ENCODE measurements at regions not wholly inside any gene's neighbourhood (a gene's known extent, or its start where the extent isn't known, plus 50 kb on each side); places are given as distances from the start of the nearest gene placed in this dataset.
"Not testable (repeated sequence)": the region's sequence is repeated elsewhere in the genome, so short reads cannot be mapped to it uniquely, and the experiment has no call there.

DNA sequence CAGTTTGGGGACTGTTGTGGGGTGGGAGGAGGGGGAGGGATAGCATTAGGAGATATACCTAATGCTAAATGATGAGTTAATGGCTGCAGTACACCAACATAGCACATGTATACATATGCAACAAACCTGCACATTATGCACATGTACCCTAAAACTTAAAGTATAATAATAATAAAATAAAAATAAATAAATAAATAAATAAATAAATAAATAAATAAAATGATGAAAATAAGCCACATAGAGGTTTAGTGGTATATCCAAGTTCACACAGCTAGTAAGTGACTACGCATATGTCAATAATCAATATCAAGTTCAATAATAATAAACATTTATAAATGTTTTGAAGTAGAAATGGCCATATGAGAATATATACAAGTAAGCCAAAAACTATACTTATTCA is 141.7 kb upstream of the LHX8 start:
- TF ChIP-seq, protein P1, sequence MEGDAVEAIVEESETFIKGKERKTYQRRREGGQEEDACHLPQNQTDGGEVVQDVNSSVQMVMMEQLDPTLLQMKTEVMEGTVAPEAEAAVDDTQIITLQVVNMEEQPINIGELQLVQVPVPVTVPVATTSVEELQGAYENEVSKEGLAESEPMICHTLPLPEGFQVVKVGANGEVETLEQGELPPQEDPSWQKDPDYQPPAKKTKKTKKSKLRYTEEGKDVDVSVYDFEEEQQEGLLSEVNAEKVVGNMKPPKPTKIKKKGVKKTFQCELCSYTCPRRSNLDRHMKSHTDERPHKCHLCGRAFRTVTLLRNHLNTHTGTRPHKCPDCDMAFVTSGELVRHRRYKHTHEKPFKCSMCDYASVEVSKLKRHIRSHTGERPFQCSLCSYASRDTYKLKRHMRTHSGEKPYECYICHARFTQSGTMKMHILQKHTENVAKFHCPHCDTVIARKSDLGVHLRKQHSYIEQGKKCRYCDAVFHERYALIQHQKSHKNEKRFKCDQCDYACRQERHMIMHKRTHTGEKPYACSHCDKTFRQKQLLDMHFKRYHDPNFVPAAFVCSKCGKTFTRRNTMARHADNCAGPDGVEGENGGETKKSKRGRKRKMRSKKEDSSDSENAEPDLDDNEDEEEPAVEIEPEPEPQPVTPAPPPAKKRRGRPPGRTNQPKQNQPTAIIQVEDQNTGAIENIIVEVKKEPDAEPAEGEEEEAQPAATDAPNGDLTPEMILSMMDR (IDR thresholded peaks at IDR 0.05): not testable (repeated sequence)
- TF ChIP-seq EP300, POLR2A (IDR thresholded peaks at IDR 0.05): not testable (repeated sequence)
